Thoracic aorta (tissue), 2 donors: ENCODE measurements at regions not wholly inside any gene's neighbourhood (a gene's known extent, or its start where the extent isn't known, plus 50 kb on each side); places are given as distances from the start of the nearest gene placed in this dataset.

ENCODE experiments used
- ATAC-seq: fragments of 150-250 bp; one replicate; pipeline ENCODE4 v1.8.0; 2017; ENCODE audit warnings: low read depth; ENCODE audit not compliant: insufficient number of reproducible peaks, low FRiP score
- DNase-seq: peaks from one replicate; pipeline ENCODE4 v3.0.0-alpha.2; 2020; ENCODE audit warnings: low spot score
- H3K27ac ChIP-seq, 2 donors: fragments of 200-600 bp; sonication (generic); 1 replicate in 1 of 2; 2 replicates in 1 of 2; pipeline ENCODE4 v1.5.1; 2016; ENCODE audit warnings: mild to moderate bottlenecking in 2 of 2, moderate library complexity in 2 of 2
- H3K27me3 ChIP-seq: fragments of 200-600 bp; sonication (generic); replicated peaks from 2 replicates; pipeline ENCODE4 v1.6.0; 2016; ENCODE audit warnings: mild to moderate bottlenecking; ENCODE audit not compliant: insufficient read depth
- H3K36me3 ChIP-seq: fragments of 200-600 bp; sonication (generic); one replicate; pipeline ENCODE4 v1.5.1; 2016
- H3K4me1 ChIP-seq, 2 donors: fragments of 200-600 bp; sonication (generic); 1 replicate in 1 of 2; 2 replicates in 1 of 2; pipeline versions ENCODE4 v1.5.1 to v1.6.0; 2016; ENCODE audit warnings: low read depth in 2 of 2, mild to moderate bottlenecking in 1 of 2; ENCODE audit not compliant: control insufficient read depth in 1 of 2
- H3K4me3 ChIP-seq: fragments of 200-600 bp; sonication (generic); 2 replicates; pipeline ENCODE4 v1.5.1; 2016; ENCODE audit warnings: mild to moderate bottlenecking
- H3K9me3 ChIP-seq: fragments of 200-600 bp; sonication (generic); 2 replicates; pipeline ENCODE4 v1.5.1; 2016
- CTCF ChIP-seq: fragments of 200-600 bp; sonication (generic); IDR thresholded peaks from one replicate; pipeline ENCODE4 v1.5.1; 2019; ENCODE audit warnings: antibody characterized with exemption

- ATAC-seq (no peak), DNase-seq (no peak)
- Histone ChIP-seq H3K36me3 (no peaks in the 10 kb centered on the region), H3K4me3 (no peak overlapping the region), H3K4me1 (no peaks in the 10 kb centered on the region), H3K27ac (no peak overlapping the region), H3K27me3 (no peaks in the 10 kb centered on the region), H3K9me3 (no peaks in the 10 kb centered on the region)
- no peak for TF ChIP-seq CTCF
These were observed 51.0 kb upstream of the DSC1 start for GRCh38 chr18:31213641-31214040.

- no peak for TF ChIP-seq CTCF
- no peak for ATAC-seq
- H3K4me3 ChIP-seq = no peak overlapping the region
These were observed 54.6 kb upstream of the DSC1 start for GRCh38 chr18:31217038-31217849.

GRCh38 chr18:31218671-31219383 is 56.2 kb upstream of the DSC1 start:
- H3K4me3 ChIP-seq = no peak overlapping the region
- H3K36me3 ChIP-seq = no peaks in the 10 kb centered on the region
- ATAC-seq (no peak), DNase-seq (no peak)
- no peak for TF ChIP-seq CTCF
- H3K9me3 ChIP-seq = no peaks in the 10 kb centered on the region
- H3K27me3 ChIP-seq = no peaks in the 10 kb centered on the region
- no peak overlapping the region for H3K27ac ChIP-seq
- H3K4me1 ChIP-seq = no peaks in the 10 kb centered on the region

More at GRCh38 chr18:31217038-31217849, 54.6 kb upstream of the DSC1 start:
- H3K4me1 ChIP-seq = no peaks in the 10 kb centered on the region
- DNase-seq = no peak
- H3K27ac ChIP-seq = no peak overlapping the region
- no peaks in the 10 kb centered on the region for H3K9me3 ChIP-seq
- no peaks in the 10 kb centered on the region for H3K27me3 ChIP-seq
- H3K36me3 ChIP-seq = no peaks in the 10 kb centered on the region

GRCh38 chr18:31219395-31219794 is 56.7 kb upstream of the DSC1 start:
- Histone ChIP-seq H3K4me3 (no peak overlapping the region), H3K27me3 (no peaks in the 10 kb centered on the region), H3K4me1 (no peaks in the 10 kb centered on the region), H3K36me3 (no peaks in the 10 kb centered on the region), H3K9me3 (no peaks in the 10 kb centered on the region), H3K27ac (no peak overlapping the region)
- ATAC-seq (no peak), DNase-seq (no peak)
- no peak for TF ChIP-seq CTCF

- Histone ChIP-seq H3K27me3 (no peaks in the 10 kb centered on the region), H3K36me3 (no peaks in the 10 kb centered on the region), H3K27ac (no peak overlapping the region), H3K4me1 (peaks cover 8 to 12% of the 10 kb centered on the region in 2 donors), H3K4me3 (no peak overlapping the region), H3K9me3 (no peaks in the 10 kb centered on the region)
- DNase-seq (no peak), ATAC-seq (no peak)
- TF ChIP-seq CTCF = no peak
These were observed 60.7 kb upstream of the DSC1 start for GRCh38 chr18:31223371-31223770.
